ENCODE measurements at regions not wholly inside any gene's neighbourhood (a gene's known extent, or its start where the extent isn't known, plus 50 kb on each side); places are given as distances from the start of the nearest gene placed in this dataset.
"Not testable (repeated sequence)": the region's sequence is repeated elsewhere in the genome, so short reads cannot be mapped to it uniquely, and the experiment has no call there.

- H3K9me3 Mint-ChIP-seq = peaks cover 5% of the 10 kb centered on the region
- H3K4me3 Mint-ChIP-seq = no peak overlapping the region
- H3K4me1 Mint-ChIP-seq = no peaks in the 10 kb centered on the region
- CTCF ChIA-PET = no interaction called here
- intact Hi-C loops (cut with micrococcal nuclease) = no loop called here
- no peaks in the 10 kb centered on the region for H3K36me3 Mint-ChIP-seq (ENCODE audit: low read depth)
- TF ChIP-seq CTCF (IDR thresholded peaks at IDR 0.05) = no peak
- no peak overlapping the region for H3K27ac Mint-ChIP-seq
- H3K27me3 Mint-ChIP-seq = no peaks in the 10 kb centered on the region
- no peak for DNase-seq
- POLR2A ChIA-PET = no interaction called here
- ATAC-seq (ENCODE audit: low read depth) = no peak
Observed at GRCh38 chr14:38367922-38368321, 112.0 kb upstream of the CLEC14A start.

GRCh38 chr14:38366374-38366773 lies 110.5 kb upstream of the CLEC14A start:
- no peak for TF ChIP-seq CTCF (IDR thresholded peaks at IDR 0.05)
- intact Hi-C loops (cut with micrococcal nuclease) = no loop called here
- H3K4me1 Mint-ChIP-seq = no peaks in the 10 kb centered on the region
- H3K9me3 Mint-ChIP-seq = peaks cover 5% of the 10 kb centered on the region
- POLR2A ChIA-PET = no interaction called here
- H3K4me3 Mint-ChIP-seq = no peak overlapping the region
- ATAC-seq (ENCODE audit: low read depth) = no peak
- H3K27me3 Mint-ChIP-seq = no peaks in the 10 kb centered on the region
- H3K27ac Mint-ChIP-seq = no peak overlapping the region
- DNase-seq = no peak
- CTCF ChIA-PET = no interaction called here
- no peaks in the 10 kb centered on the region for H3K36me3 Mint-ChIP-seq (ENCODE audit: low read depth)

GRCh38 chr14:38363217-38363616 lies 107.3 kb upstream of the CLEC14A start:
- H3K4me1 Mint-ChIP-seq = no peaks in the 10 kb centered on the region
- no peak for TF ChIP-seq CTCF (IDR thresholded peaks at IDR 0.05)
- H3K27ac Mint-ChIP-seq = no peak overlapping the region
- no peak overlapping the region for H3K4me3 Mint-ChIP-seq
- peaks cover 5% of the 10 kb centered on the region for H3K9me3 Mint-ChIP-seq
- no peaks in the 10 kb centered on the region for H3K36me3 Mint-ChIP-seq (ENCODE audit: low read depth)
- ChIA-PET POLR2A (no interaction called here), CTCF (no interaction called here)
- no peak for ATAC-seq (ENCODE audit: low read depth)
- DNase-seq = no peak
- H3K27me3 Mint-ChIP-seq = no peaks in the 10 kb centered on the region
- intact Hi-C loops (cut with micrococcal nuclease) = no loop called here

GRCh38 chr14:38357557-38357956 lies 101.7 kb upstream of the CLEC14A start:
- no peaks in the 10 kb centered on the region for H3K4me1 Mint-ChIP-seq
- ATAC-seq (ENCODE audit: low read depth) = no peak

GRCh38 chr14:38355473-38355872 lies 99.6 kb upstream of the CLEC14A start:
- H3K27me3 Mint-ChIP-seq; CTCF ChIA-PET; DNase-seq; POLR2A ChIA-PET; intact Hi-C loops (cut with micrococcal nuclease); H3K36me3 Mint-ChIP-seq (ENCODE audit: low read depth); H3K27ac Mint-ChIP-seq; H3K4me1 Mint-ChIP-seq; H3K4me3 Mint-ChIP-seq; ATAC-seq (ENCODE audit: low read depth): not testable (repeated sequence)
- peaks cover 19% of the 10 kb centered on the region for H3K9me3 Mint-ChIP-seq

More at GRCh38 chr14:38357557-38357956, 101.7 kb upstream of the CLEC14A start:
- CTCF ChIA-PET = no interaction called here
- intact Hi-C loops (cut with micrococcal nuclease) = no loop called here
- DNase-seq = no peak
- Mint-ChIP-seq H3K27me3 (no peaks in the 10 kb centered on the region), H3K36me3 (ENCODE audit: low read depth) (no peaks in the 10 kb centered on the region), H3K4me3 (no peak overlapping the region), H3K9me3 (peaks cover 19% of the 10 kb centered on the region), H3K27ac (no peak overlapping the region)
- no peak for TF ChIP-seq CTCF (IDR thresholded peaks at IDR 0.05)
- POLR2A ChIA-PET = no interaction called here

- Mint-ChIP-seq H3K27me3 (no peaks in the 10 kb centered on the region), H3K4me3 (no peak overlapping the region), H3K4me1 (no peaks in the 10 kb centered on the region), H3K36me3 (ENCODE audit: low read depth) (no peaks in the 10 kb centered on the region), H3K9me3 (peaks cover 25% of the 10 kb centered on the region), H3K27ac (no peak overlapping the region)
- TF ChIP-seq CTCF (IDR thresholded peaks at IDR 0.05) = no peak
- ChIA-PET CTCF (no interaction called here), POLR2A (no interaction called here)
- intact Hi-C loops (cut with micrococcal nuclease) = no loop called here
- ATAC-seq (ENCODE audit: low read depth) (no peak), DNase-seq (no peak)
Observed at GRCh38 chr14:38350102-38350501, 94.2 kb upstream of the CLEC14A start.

Measured in activated B cell treated with CpG ODN at 0.5 μM for 24 hours (primary cell).